Ovary (tissue), 3 donors: ENCODE measurements at regions not wholly inside any gene's neighbourhood (a gene's known extent, or its start where the extent isn't known, plus 50 kb on each side); places are given as distances from the start of the nearest gene placed in this dataset.

Experiments used
- EP300 ChIP-seq: sonication (generic); formaldehyde crosslinking; IDR thresholded peaks from one replicate; pipeline ENCODE4 v1.6.1; 2017; ENCODE audit warnings: antibody characterized with exemption
- POLR2A ChIP-seq: fragments of 450-650 bp; IDR thresholded peaks from one replicate; pipeline ENCODE4 v1.6.1; 2017; ENCODE audit warnings: antibody characterized with exemption, mild to moderate bottlenecking, moderate library complexity
- TF ChIP-seq, protein P1 (sequence below), 3 donors: fragments of 450-650 bp in 2 of 3; fragments of 200-600 bp in 1 of 3; IDR thresholded peaks; one replicate each; pipeline versions ENCODE4 v1.5.1 to v1.8.0; 2016 to 2022; ENCODE audit warnings: antibody characterized with exemption in 3 of 3, mild to moderate bottlenecking in 1 of 3
- donor health status: DM: no; HTN: no; CAD: no.

- TF ChIP-seq, protein P1, sequence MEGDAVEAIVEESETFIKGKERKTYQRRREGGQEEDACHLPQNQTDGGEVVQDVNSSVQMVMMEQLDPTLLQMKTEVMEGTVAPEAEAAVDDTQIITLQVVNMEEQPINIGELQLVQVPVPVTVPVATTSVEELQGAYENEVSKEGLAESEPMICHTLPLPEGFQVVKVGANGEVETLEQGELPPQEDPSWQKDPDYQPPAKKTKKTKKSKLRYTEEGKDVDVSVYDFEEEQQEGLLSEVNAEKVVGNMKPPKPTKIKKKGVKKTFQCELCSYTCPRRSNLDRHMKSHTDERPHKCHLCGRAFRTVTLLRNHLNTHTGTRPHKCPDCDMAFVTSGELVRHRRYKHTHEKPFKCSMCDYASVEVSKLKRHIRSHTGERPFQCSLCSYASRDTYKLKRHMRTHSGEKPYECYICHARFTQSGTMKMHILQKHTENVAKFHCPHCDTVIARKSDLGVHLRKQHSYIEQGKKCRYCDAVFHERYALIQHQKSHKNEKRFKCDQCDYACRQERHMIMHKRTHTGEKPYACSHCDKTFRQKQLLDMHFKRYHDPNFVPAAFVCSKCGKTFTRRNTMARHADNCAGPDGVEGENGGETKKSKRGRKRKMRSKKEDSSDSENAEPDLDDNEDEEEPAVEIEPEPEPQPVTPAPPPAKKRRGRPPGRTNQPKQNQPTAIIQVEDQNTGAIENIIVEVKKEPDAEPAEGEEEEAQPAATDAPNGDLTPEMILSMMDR (IDR thresholded peaks at IDR 0.05): no peak
- TF ChIP-seq POLR2A: no peak
- no peak for TF ChIP-seq EP300
Observed at GRCh38 chr3:117647435-117647834, 937.9 kb downstream of the TUSC7 start.
